Uterus (tissue), 3 donors: ENCODE measurements at regions not wholly inside any gene's neighbourhood (a gene's known extent, or its start where the extent isn't known, plus 50 kb on each side); places are given as distances from the start of the nearest gene placed in this dataset.
A peak's percentile ranks its signal among the peaks of the same experiment; 100 is the strongest.

Source experiments
- DNase-seq, 2 donors: peaks; one replicate each; pipeline ENCODE4 v3.0.0-alpha.2; 2019 to 2020
- H3K27ac ChIP-seq, 2 donors: fragments of 200-600 bp; sonication (generic); 1 replicate in 1 of 2; 2 replicates in 1 of 2; pipeline ENCODE4 v1.5.1; 2016 to 2018
- H3K27me3 ChIP-seq, 2 donors: fragments of 200-600 bp; sonication (generic); one replicate each; pipeline ENCODE4 v1.5.1; 2018 to 2019; ENCODE audit warnings: control low read depth in 1 of 2
- H3K36me3 ChIP-seq, 2 donors: fragments of 200-600 bp; sonication (generic); one replicate each; pipeline ENCODE4 v1.5.1; 2019; ENCODE audit warnings: control low read depth in 1 of 2
- H3K4me1 ChIP-seq, 2 donors: fragments of 200-600 bp; sonication (generic); one replicate each; pipeline ENCODE4 v1.5.1; 2018 to 2019; ENCODE audit warnings: control low read depth in 1 of 2
- H3K4me3 ChIP-seq, 2 donors: fragments of 200-600 bp; sonication (generic); 1 replicate in 1 of 2; 2 replicates in 1 of 2; pipeline ENCODE4 v1.5.1; 2018 to 2019; ENCODE audit warnings: mild to moderate bottlenecking in 1 of 2
- H3K9me3 ChIP-seq, 2 donors: fragments of 200-600 bp; sonication (generic); one replicate each; pipeline ENCODE4 v1.5.1; 2019; ENCODE audit warnings: control low read depth in 1 of 2
- CTCF ChIP-seq, 4 experiments: fragments of 200-600 bp in 2 of 4; fragments of 450-650 bp in 2 of 4; sonication (generic) in 2 of 4; IDR thresholded peaks; one replicate each; pipeline ENCODE4 v1.5.1; 2016 to 2019; ENCODE audit warnings: antibody characterized with exemption in 4 of 4, mild to moderate bottlenecking in 2 of 4, moderate library complexity in 1 of 4
- POLR2A ChIP-seq, 2 donors: fragments of 450-650 bp; IDR thresholded peaks; one replicate each; pipeline ENCODE4 v1.6.1; 2016; ENCODE audit warnings: antibody characterized with exemption in 2 of 2, mild to moderate bottlenecking in 1 of 2, moderate library complexity in 1 of 2
- intact Hi-C: fragments of 100-400 bp; cut with DNase I; formaldehyde crosslinking; loops from one replicate; pipeline ENCODE4 v1.15.1; 2023; ENCODE audit warnings: low total_unique reads
- donor health status: DM: yes; HTN: yes; CAD: no.

- no peak for DNase-seq
- H3K36me3 ChIP-seq, result no peaks in the 10 kb centered on the region
- no peaks in the 10 kb centered on the region for H3K27me3 ChIP-seq
- intact Hi-C loops, result no loop called here
- TF ChIP-seq POLR2A (IDR thresholded peaks at IDR 0.05) (no peak), CTCF (IDR thresholded peaks at IDR 0.05) (no peak)
- H3K27ac ChIP-seq, result peak overlapping the region; percentile 3 to 31
- no peaks in the 10 kb centered on the region for H3K9me3 ChIP-seq
- H3K4me1 ChIP-seq, result peaks cover 4 to 9% of the 10 kb centered on the region in 2 donors
- no peak overlapping the region for H3K4me3 ChIP-seq
These were observed 297.6 kb downstream of the PTEN start for GRCh38 chr10:88161070-88161469.

- no peak for DNase-seq
- TF ChIP-seq CTCF (IDR thresholded peaks at IDR 0.05), result no peak
- no peak for TF ChIP-seq POLR2A (IDR thresholded peaks at IDR 0.05)
- peaks cover 4 to 9% of the 10 kb centered on the region in 2 donors for H3K4me1 ChIP-seq
- H3K9me3 ChIP-seq, result no peaks in the 10 kb centered on the region
- no peak overlapping the region for H3K4me3 ChIP-seq
- peak overlapping the region in 1 of 2 donors; percentile 31 for H3K27ac ChIP-seq
- intact Hi-C loops, result no loop called here
- no peaks in the 10 kb centered on the region for H3K36me3 ChIP-seq
- no peaks in the 10 kb centered on the region for H3K27me3 ChIP-seq
These were observed 298.3 kb downstream of the PTEN start for GRCh38 chr10:88161756-88162155.

DNA sequence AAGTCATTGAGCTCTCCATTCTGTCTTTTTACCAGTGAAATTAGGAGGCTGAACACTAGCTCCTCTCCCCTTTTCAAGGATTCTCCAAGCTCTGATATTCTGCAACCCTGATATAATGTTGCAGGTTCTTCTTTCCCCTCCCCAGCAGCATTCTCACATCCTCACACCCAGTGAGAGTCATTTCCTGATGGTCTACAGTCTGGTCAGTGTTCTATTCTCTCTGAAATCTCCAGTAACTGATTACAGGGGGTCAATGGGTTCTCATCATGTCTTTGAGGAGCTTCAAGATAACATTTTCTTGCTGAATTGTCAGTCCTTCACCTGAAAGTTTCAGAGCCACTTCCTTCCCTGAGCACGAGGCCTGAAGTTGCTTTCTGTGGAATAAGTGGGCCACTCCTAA, 299.4 kb downstream of the PTEN start:
- Histone ChIP-seq H3K27me3 (no peaks in the 10 kb centered on the region), H3K27ac (no peak overlapping the region), H3K36me3 (no peaks in the 10 kb centered on the region), H3K4me3 (no peak overlapping the region), H3K4me1 (peaks cover under 1 to 5% of the 10 kb centered on the region in 2 donors), H3K9me3 (no peaks in the 10 kb centered on the region)
- no peak for TF ChIP-seq POLR2A (IDR thresholded peaks at IDR 0.05)
- no peak for TF ChIP-seq CTCF (IDR thresholded peaks at IDR 0.05)
- DNase-seq, result no peak
- intact Hi-C loops, result no loop called here

GRCh38 chr10:88163572-88163971, 300.1 kb downstream of the PTEN start:
- peaks cover 0 to 4% of the 10 kb centered on the region in 2 donors for H3K4me1 ChIP-seq
- H3K27ac ChIP-seq, result no peak overlapping the region
- no peaks in the 10 kb centered on the region for H3K27me3 ChIP-seq
- H3K36me3 ChIP-seq, result no peaks in the 10 kb centered on the region
- H3K4me3 ChIP-seq, result no peak overlapping the region
- no peak for DNase-seq
- no peak for TF ChIP-seq CTCF (IDR thresholded peaks at IDR 0.05)
- no peak for TF ChIP-seq POLR2A (IDR thresholded peaks at IDR 0.05)
- H3K9me3 ChIP-seq, result no peaks in the 10 kb centered on the region
- intact Hi-C loops, result no loop called here

- no peak overlapping the region for H3K4me3 ChIP-seq
- no peaks in the 10 kb centered on the region for H3K36me3 ChIP-seq
- H3K27me3 ChIP-seq, result no peaks in the 10 kb centered on the region
- TF ChIP-seq POLR2A (IDR thresholded peaks at IDR 0.05) (no peak), CTCF (IDR thresholded peaks at IDR 0.05) (no peak)
- H3K4me1 ChIP-seq, result no peaks in the 10 kb centered on the region
- H3K9me3 ChIP-seq, result no peaks in the 10 kb centered on the region
- intact Hi-C loops, result no loop called here
- no peak for DNase-seq
- no peak overlapping the region for H3K27ac ChIP-seq
These were observed 301.0 kb downstream of the PTEN start for GRCh38 chr10:88164471-88164870.
